Stimulated activated naive CD8-positive, alpha-beta T cell treated with anti-CD3 and anti-CD28 coated beads, Interleukin-15, Interleukin-2, amounts not matched to agents 100 U/mL and 50 U/mL, for 24 hours (primary cell): ENCODE measurements at regions not wholly inside any gene's neighbourhood (a gene's known extent, or its start where the extent isn't known, plus 50 kb on each side); places are given as distances from the start of the nearest gene placed in this dataset.
"Not testable (repeated sequence)": the region's sequence is repeated elsewhere in the genome, so short reads cannot be mapped to it uniquely, and the experiment has no call there.

Experiments
- ATAC-seq: fragments of 150-1000 bp; cut with Tn5 transposase; one replicate; pipeline ENCODE4 v1.10.0; 2021
- DNase-seq: peaks from one replicate; pipeline ENCODE4 v3.0.0; 2021

- DNase-seq (no peak), ATAC-seq (no peak)
Observed at GRCh38 chr22:34319346-34319745, 399.1 kb upstream of the LARGE1 start.

- no peak for ATAC-seq
- no peak for DNase-seq
Observed at GRCh38 chr22:34324763-34325162, 404.5 kb upstream of the LARGE1 start.

DNA sequence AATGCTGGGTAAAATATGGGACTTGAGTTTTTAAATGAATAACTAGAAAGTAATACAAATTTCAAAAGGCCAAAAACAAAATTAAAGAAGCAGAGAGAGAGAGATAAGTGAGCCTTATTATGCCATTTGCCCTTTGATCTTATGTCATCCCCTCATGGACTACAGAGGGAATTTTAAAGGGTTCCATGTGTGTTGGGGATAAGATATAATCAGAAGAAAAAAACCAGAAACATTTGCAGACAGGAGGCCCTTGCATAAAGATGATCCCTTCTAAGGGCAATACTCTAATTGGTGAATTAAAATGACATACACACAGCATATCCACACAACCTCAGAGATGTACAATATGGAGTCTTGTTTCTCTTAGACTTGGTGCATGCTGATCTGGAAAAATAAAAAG lies 406.6 kb upstream of the LARGE1 start:
- ATAC-seq: no peak

DNA sequence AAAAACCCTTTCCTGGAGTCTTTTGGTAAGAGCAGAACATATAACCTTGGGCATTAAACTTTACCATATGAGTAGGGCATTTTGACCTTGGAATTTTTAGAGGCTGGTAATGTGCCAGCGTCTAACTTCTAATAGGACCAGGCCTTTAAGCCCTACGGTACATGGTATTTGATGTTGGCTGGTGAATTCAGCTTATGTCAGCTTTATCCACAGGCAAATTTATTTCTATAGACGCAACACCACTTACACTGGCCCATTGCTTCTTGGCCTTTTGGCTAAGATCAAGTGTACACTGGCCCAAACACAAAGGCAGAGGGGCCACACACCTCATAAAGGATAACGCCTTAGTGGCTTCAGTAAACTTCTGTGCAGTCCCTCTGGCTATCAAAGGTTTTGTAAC lies 410.2 kb upstream of the LARGE1 start:
- ATAC-seq: no peak

More for the DNA sequence above, 406.6 kb upstream of the LARGE1 start:
- DNase-seq: no peak

DNA sequence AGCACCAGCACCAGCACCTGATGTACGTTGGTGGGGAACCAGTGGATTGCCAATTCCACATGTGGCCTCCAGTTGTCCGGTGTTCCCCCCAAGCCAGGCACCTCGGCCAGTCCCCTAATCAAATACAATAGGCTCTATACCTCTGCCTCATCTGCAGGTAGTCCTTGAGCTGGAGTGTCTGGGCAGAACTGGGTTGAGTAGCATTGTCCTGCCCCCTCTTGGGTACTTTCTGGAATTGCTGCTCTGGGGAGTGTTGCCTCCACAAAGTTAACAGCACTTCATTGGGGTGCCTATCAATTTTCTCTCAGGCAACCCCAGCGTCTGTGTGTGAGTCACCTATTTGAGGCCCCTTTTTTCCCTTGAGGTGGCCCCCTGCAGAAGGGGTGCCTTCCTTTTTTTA lies 413.0 kb upstream of the LARGE1 start:
- ATAC-seq (no peak), DNase-seq (no peak)

More for the DNA sequence above, 410.2 kb upstream of the LARGE1 start:
- no peak for DNase-seq

DNA sequence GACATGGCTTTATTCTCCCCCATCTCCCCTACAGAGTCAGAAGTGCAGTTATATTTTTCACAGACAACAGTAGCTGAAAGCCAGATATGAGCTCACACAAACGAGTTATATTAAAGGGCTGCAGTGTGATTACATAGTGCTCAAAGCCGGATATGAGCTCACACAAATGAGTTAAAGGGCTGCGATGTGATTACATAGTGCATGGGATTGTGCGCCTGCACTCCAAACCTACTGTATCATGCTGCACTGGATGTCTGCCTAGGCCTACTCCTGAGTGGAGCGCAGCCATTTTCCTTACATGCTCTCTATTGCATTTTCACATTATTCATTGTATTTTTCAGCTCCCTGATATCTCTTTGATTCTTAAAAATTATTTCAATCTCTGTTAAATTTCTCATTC lies 414.6 kb upstream of the LARGE1 start:
- no peak for ATAC-seq

GRCh38 chr22:34344702-34345101 lies 424.4 kb upstream of the LARGE1 start:
- DNase-seq: no peak
- no peak for ATAC-seq

More for the DNA sequence above, 414.6 kb upstream of the LARGE1 start:
- no peak for DNase-seq

GRCh38 chr22:34354071-34354817 lies 434.0 kb upstream of the LARGE1 start:
- no peak for DNase-seq
- no peak for ATAC-seq

DNA sequence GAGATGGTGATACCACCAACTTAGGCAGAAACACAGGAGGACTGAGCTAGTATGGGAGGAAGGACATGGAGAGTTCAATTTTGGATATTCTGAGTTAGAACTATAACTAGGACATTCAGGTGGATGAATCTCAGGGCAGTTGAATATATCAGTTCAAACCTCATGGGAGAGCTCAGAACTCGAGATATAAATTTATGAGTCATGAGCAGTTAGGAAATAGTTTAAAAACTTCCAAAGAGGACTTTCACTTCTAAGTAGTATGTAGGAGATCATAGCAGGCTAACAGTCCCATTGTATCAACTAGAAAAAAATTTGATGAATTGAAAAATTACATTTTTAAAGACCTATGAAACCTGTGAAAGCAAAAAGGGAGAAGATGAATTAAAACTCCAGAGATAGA lies 436.2 kb upstream of the LARGE1 start:
- DNase-seq (no peak), ATAC-seq (no peak)

- ATAC-seq: no peak
- no peak for DNase-seq
Observed at GRCh38 chr22:34370711-34371110, 450.4 kb upstream of the LARGE1 start.

- no peak for DNase-seq
- ATAC-seq: no peak
Observed at GRCh38 chr22:34379825-34380224, 459.5 kb upstream of the LARGE1 start.

GRCh38 chr22:34380532-34380931 lies 460.3 kb upstream of the LARGE1 start:
- DNase-seq: no peak
- no peak for ATAC-seq

GRCh38 chr22:34390400-34390799 lies 470.1 kb upstream of the LARGE1 start:
- DNase-seq (no peak), ATAC-seq (no peak)

DNA sequence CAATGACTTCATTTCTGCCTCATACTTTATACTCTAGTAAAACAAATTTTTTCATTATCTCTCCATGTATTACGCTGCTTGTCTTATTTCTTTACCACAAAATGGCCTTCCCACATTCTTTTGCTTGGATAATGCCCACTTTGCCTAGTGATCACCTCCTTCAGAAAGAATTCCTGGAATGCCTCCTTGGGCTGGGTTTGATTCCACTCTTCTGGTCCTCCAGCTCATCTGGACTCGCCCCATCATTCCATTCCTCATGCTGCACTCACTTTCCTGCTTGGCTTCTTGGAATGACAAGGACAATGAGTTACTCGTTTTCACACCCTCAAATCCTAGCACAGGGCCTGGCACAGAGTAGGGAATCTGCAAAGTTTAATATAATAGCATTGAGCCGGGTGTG lies 475.1 kb upstream of the LARGE1 start:
- DNase-seq: no peak
- no peak for ATAC-seq

DNA sequence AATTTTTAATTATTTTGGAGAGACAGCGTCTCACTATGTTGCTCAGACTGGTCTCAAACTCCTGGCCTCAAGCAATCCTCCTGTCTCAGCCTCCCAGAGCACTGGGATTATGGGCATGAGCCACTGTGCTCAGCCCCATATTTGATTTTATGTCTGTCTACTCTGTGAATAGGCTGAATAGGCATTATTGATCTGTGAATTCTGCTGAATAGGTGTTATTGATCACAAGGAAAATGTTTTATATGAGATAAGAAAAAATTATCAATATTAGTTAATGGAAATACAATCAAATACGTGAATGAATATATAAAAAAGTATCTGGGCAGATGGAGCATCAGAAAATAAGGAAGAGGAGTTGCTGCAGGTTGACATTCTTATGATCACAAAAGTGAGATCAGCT lies 483.4 kb upstream of the LARGE1 start:
- ATAC-seq (no peak), DNase-seq (no peak)

- DNase-seq (no peak), ATAC-seq (no peak)
Observed at GRCh38 chr22:34410111-34410510, 489.8 kb upstream of the LARGE1 start.

DNA sequence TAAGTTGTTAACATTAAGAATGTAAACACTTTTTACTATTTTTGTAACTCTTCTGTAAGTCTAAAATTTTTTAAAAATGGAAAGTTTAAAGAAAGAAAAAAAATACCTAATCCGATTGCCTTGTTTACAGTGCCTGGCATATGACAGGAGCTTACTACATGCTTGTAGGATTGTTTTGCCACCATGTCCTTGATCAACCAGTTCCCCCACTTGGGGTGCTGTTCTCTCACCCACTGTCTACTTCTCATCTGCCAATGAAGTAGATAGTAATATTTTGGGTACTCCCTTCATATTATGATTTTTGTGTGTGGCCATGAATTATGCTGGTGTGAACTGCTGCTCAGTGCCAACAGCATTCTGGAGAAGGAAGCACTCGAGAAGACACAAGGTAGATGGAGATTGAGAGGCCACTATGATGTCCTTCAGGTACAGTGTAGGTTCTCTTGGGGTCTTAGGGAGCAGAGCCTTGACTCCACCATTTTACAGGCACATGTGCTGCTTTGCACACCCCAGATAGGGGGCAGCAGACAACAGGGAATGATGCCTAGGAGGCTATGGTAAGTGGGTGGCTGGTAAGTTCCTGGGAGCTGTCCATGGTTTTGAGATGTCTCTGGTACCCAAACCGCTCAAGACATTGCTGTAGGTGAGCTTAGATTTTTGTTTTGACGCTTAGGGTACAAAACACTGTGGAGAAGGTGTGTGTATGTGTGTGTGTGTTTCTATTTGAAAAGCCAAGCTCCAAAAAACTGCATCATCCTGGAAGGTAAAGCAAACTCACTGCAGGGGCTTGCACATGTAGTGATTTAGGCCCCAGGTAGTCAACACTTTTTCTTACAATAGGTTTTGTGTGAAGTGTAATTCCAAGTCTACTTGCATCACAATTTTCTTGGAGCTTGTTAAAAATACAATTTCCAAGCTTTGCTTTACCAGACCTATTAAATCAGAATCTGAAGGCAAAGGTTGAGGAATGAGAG lies 494.5 kb upstream of the LARGE1 start:
- ATAC-seq: no peak
- DNase-seq: peak; percentile 42

DNA sequence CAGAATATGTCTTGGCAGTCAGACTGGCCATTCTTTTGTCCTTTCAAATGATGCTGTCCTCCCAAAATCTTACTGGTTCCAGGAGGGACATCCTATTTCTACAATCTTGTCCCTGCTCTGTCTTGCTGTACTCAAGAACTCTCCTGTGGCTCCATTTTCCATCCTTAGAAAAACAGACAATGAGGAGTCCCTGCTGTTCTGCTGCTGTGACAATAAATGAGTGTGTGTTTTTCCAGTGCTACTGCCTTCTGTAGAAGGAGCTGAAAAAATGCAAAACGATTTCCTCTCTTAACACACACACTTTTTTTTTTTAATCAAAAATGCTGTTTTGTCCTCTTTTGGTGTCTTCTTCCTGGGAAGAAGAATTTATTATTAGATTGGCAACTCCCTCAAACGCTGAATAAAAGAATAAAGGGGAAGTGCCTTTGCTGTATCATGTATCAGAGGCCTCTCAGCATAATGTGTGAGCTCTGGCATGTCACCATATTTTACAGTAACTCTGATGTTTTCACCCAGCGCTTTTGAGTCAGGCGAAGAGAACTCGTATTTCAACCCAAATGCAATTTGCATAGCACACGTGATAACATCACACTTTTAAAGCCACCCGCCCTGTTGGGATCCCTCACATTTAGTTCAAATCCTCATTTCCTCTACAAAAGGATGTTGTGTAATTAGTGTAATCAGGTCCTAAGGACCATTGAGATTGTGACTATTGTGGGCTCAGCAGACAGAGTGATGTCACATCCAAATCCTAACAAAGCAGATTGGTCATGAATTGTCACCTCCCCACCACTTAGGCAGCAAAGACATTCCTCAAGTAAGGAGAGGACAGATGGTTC lies 496.0 kb upstream of the LARGE1 start:
- ATAC-seq (no peak), DNase-seq (no peak)

DNA sequence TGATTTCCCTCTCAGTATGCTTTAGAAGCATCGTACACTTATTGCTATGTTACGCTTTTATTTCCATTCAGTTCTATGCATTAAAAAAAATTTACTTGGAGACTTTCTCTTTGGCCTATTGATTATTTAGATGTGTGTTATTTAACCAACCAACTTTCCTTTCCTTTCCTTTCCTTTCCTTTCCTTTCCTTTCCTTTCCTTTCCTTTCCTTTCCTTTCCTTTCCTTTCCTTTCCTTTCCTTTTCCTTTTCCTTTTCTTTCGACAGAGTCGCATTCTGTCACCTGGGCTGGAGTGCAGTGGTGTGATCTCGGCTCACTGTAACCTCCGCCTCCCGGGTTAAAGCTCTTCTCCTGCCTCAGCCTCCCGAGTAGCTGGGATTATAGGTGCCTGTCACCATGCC lies 502.7 kb upstream of the LARGE1 start:
- not testable (repeated sequence) for ATAC-seq, DNase-seq

DNA sequence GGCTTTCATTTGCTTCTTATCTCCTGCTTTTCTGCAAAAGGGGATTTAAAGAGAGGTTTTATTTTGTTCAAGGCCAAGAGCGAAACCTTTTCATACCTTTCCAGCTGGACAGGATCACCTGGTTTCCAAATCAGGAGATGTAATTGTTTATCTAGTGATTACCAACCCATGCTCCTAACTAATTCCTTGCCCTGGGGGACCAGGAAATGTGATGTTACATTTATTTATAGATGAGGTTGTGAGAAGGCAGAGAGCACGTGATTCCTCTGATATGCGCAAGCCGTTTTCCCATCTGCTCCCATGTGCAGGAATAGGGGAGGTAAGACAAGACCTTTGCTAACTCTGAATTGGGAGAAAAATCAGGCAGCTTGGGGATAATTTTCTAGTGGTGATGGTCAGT lies 507.2 kb upstream of the LARGE1 start:
- no peak for DNase-seq

DNA sequence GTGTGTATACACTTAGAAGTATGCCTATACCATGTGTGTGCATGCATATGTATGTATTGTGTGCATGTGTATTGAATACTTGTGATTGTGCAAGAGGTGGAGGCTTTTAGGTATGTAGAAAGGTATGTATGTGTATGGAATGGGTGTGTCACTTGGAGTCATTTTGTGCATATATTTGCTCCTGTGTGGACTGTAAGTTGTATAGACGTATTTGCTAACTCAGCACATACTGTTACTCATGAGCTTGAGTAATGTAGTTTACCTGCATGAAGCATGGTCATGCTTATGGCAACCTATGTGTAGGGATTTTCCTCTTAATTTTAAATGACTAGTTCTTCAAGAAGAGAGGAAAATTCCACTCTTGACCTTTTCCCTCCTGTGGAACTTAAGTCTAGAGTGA lies 507.6 kb upstream of the LARGE1 start:
- ATAC-seq (no peak), DNase-seq (no peak)

More for the DNA sequence above, 507.2 kb upstream of the LARGE1 start:
- ATAC-seq: no peak

GRCh38 chr22:34429314-34429713 lies 509.0 kb upstream of the LARGE1 start:
- DNase-seq (no peak), ATAC-seq (no peak)
